Gastroesophageal sphincter (tissue), 4 donors: ENCODE measurements at regions not wholly inside any gene's neighbourhood (a gene's known extent, or its start where the extent isn't known, plus 50 kb on each side); places are given as distances from the start of the nearest gene placed in this dataset.

Experiments
- ATAC-seq: fragments of 150-250 bp; one replicate; pipeline ENCODE4 v1.9.1; 2016; ENCODE audit warnings: mild to moderate bottlenecking, moderate library complexity
- H3K27ac ChIP-seq, 4 donors: fragments of 200-600 bp; sonication (generic) in 3 of 4; 1 replicate in 3 of 4; 2 replicates in 1 of 4; pipeline ENCODE4 v1.5.1; 2016 to 2019
- H3K27me3 ChIP-seq: fragments of 200-600 bp; sonication (generic); one replicate; pipeline ENCODE4 v1.5.1; 2019
- H3K36me3 ChIP-seq, 2 donors: fragments of 200-600 bp; sonication (generic); one replicate each; pipeline ENCODE4 v1.5.1; 2019; ENCODE audit warnings: control low read depth in 1 of 2
- H3K4me1 ChIP-seq, 3 donors: fragments of 200-600 bp; sonication (generic); 1 replicate in 2 of 3; 2 replicates in 1 of 3; pipeline ENCODE4 v1.5.1; 2016 to 2019; ENCODE audit warnings: control low read depth in 2 of 3
- H3K4me3 ChIP-seq, 2 donors: fragments of 200-600 bp; sonication (generic); one replicate each; pipeline ENCODE4 v1.5.1; 2019; ENCODE audit warnings: mild to moderate bottlenecking in 1 of 2, moderate library complexity in 1 of 2
- H3K9me3 ChIP-seq, 3 donors: fragments of 200-600 bp; sonication (generic); one replicate each; pipeline ENCODE4 v1.5.1; 2017 to 2019; ENCODE audit warnings: control low read depth in 2 of 3
- CTCF ChIP-seq, 4 experiments: fragments of 200-600 bp in 2 of 4; fragments of 450-650 bp in 2 of 4; sonication (generic) in 1 of 4; IDR thresholded peaks; one replicate each; pipeline ENCODE4 v1.5.1; 2017 to 2019; ENCODE audit warnings: antibody characterized with exemption in 4 of 4, mild to moderate bottlenecking in 2 of 4, moderate library complexity in 2 of 4
- EP300 ChIP-seq: sonication (generic); formaldehyde crosslinking; IDR thresholded peaks from one replicate; pipeline ENCODE4 v1.6.1; 2017; ENCODE audit warnings: antibody characterized with exemption, mild to moderate bottlenecking
- POLR2A ChIP-seq, 2 donors: fragments of 450-650 bp; IDR thresholded peaks; one replicate each; pipeline ENCODE4 v1.6.1; 2017; ENCODE audit warnings: antibody characterized with exemption in 2 of 2, mild to moderate bottlenecking in 2 of 2, moderate library complexity in 1 of 2
- POLR2AphosphoS5 ChIP-seq: sonication (generic); formaldehyde crosslinking; IDR thresholded peaks from one replicate; pipeline ENCODE4 v1.6.1; 2017; ENCODE audit warnings: antibody characterized with exemption
- WGBS, 2 donors: methylation state at CpG; one replicate each; pipeline ENCODE4 v1.1.5; 2018; ENCODE audit warnings: low coverage in 1 of 2; 5-methylcytosine and 5-hydroxymethylcytosine counted together

GRCh38 chr4:4921077-4921476 lies 61.6 kb downstream of the MSX1 start:
- Histone ChIP-seq H3K4me3 (no peak overlapping the region), H3K4me1 (no peaks in the 10 kb centered on the region), H3K27me3 (peaks cover 17% of the 10 kb centered on the region), H3K36me3 (no peaks in the 10 kb centered on the region), H3K27ac (no peak overlapping the region), H3K9me3 (no peaks in the 10 kb centered on the region)
- ATAC-seq = no peak
- WGBS, 2 donors = 100% methylated on average over 2 of the region's 2 CpGs; no CpG with 5 or more reads in 1 of the 2 donors
- no peak for TF ChIP-seq CTCF (IDR thresholded peaks at IDR 0.05)
- no peak for TF ChIP-seq POLR2AphosphoS5
- TF ChIP-seq EP300 = no peak
- TF ChIP-seq POLR2A (IDR thresholded peaks at IDR 0.05) = no peak

- H3K27me3 ChIP-seq = peaks cover 17% of the 10 kb centered on the region
- no peaks in the 10 kb centered on the region for H3K4me1 ChIP-seq
- WGBS, 2 donors = 43 to 63% methylated on average over 1 of the region's 2 CpGs
- TF ChIP-seq CTCF (IDR thresholded peaks at IDR 0.05) = no peak
- TF ChIP-seq POLR2A (IDR thresholded peaks at IDR 0.05) = no peak
- no peak for TF ChIP-seq POLR2AphosphoS5
- no peak for TF ChIP-seq EP300
- no peaks in the 10 kb centered on the region for H3K36me3 ChIP-seq
- ATAC-seq = no peak
- H3K27ac ChIP-seq = no peak overlapping the region
- H3K9me3 ChIP-seq = no peaks in the 10 kb centered on the region
- H3K4me3 ChIP-seq = no peak overlapping the region
These were observed 63.0 kb downstream of the MSX1 start for GRCh38 chr4:4922441-4922840.

GRCh38 chr4:4923201-4923600 lies 63.7 kb downstream of the MSX1 start:
- WGBS, 2 donors = 50 to 80% methylated on average over 1 of the region's 1 CpG
- no peak overlapping the region for H3K27ac ChIP-seq
- ATAC-seq = no peak
- H3K4me1 ChIP-seq = no peaks in the 10 kb centered on the region
- peaks cover 17% of the 10 kb centered on the region for H3K27me3 ChIP-seq
- no peaks in the 10 kb centered on the region for H3K9me3 ChIP-seq
- no peaks in the 10 kb centered on the region for H3K36me3 ChIP-seq
- no peak overlapping the region for H3K4me3 ChIP-seq
- TF ChIP-seq POLR2A (IDR thresholded peaks at IDR 0.05) (no peak), CTCF (IDR thresholded peaks at IDR 0.05) (no peak), EP300 (no peak), POLR2AphosphoS5 (no peak)

- no peaks in the 10 kb centered on the region for H3K4me1 ChIP-seq
- WGBS, 2 donors = 0 to 23% methylated on average over 1 to 3 of the region's 3 CpGs
- H3K36me3 ChIP-seq = no peaks in the 10 kb centered on the region
- H3K27ac ChIP-seq = no peak overlapping the region
- no peak overlapping the region for H3K4me3 ChIP-seq
- no peaks in the 10 kb centered on the region for H3K9me3 ChIP-seq
- H3K27me3 ChIP-seq = no peaks in the 10 kb centered on the region
- TF ChIP-seq POLR2AphosphoS5 (no peak), POLR2A (IDR thresholded peaks at IDR 0.05) (no peak), EP300 (no peak), CTCF (IDR thresholded peaks at IDR 0.05) (no peak)
- no peak for ATAC-seq
These were observed 71.2 kb downstream of the MSX1 start for GRCh38 chr4:4930677-4931076.

- Histone ChIP-seq H3K4me1 (no peaks in the 10 kb centered on the region), H3K4me3 (no peak overlapping the region)
These were observed 76.5 kb downstream of the MSX1 start for GRCh38 chr4:4935974-4936373.

More at GRCh38 chr4:4935974-4936373, 76.5 kb downstream of the MSX1 start:
- whole genome bisulfite sequencing, 2 donors = 93% methylated on average over 8 of the region's 8 CpGs; no CpG with 5 or more reads in 1 of the 2 donors
- ATAC-seq = no peak
- no peak overlapping the region for H3K27ac ChIP-seq
- TF ChIP-seq POLR2AphosphoS5 = no peak
- H3K9me3 ChIP-seq = no peaks in the 10 kb centered on the region
- peaks cover 4% of the 10 kb centered on the region for H3K27me3 ChIP-seq
- H3K36me3 ChIP-seq = no peaks in the 10 kb centered on the region
